Epithelial cell of esophagus (primary cell): ENCODE measurements at regions not wholly inside any gene's neighbourhood (a gene's known extent, or its start where the extent isn't known, plus 50 kb on each side); places are given as distances from the start of the nearest gene placed in this dataset.

Source experiments
- DNase-seq: peaks from one replicate; pipeline ENCODE4 v3.0.0; 2010; ENCODE audit warnings: low read depth
- H3K4me3 ChIP-seq: 2 replicates; pipeline ENCODE4 v1.5.1; 2011; ENCODE audit warnings: mild to moderate bottlenecking, low read length, control low read depth
- TF ChIP-seq, protein P1 (sequence below): IDR thresholded peaks from 2 replicates; pipeline ENCODE4 v1.5.1; 2011; ENCODE audit warnings: low read depth, mild to moderate bottlenecking, low read length, control low read depth, inconsistent platforms; ENCODE audit not compliant: insufficient read depth; ENCODE audit errors: missing control alignments

GRCh38 chr21:38668067-38668466, 137.7 kb upstream of the ETS2 start:
- no peak for DNase-seq
- no peak overlapping the region for H3K4me3 ChIP-seq
- TF ChIP-seq, protein P1, sequence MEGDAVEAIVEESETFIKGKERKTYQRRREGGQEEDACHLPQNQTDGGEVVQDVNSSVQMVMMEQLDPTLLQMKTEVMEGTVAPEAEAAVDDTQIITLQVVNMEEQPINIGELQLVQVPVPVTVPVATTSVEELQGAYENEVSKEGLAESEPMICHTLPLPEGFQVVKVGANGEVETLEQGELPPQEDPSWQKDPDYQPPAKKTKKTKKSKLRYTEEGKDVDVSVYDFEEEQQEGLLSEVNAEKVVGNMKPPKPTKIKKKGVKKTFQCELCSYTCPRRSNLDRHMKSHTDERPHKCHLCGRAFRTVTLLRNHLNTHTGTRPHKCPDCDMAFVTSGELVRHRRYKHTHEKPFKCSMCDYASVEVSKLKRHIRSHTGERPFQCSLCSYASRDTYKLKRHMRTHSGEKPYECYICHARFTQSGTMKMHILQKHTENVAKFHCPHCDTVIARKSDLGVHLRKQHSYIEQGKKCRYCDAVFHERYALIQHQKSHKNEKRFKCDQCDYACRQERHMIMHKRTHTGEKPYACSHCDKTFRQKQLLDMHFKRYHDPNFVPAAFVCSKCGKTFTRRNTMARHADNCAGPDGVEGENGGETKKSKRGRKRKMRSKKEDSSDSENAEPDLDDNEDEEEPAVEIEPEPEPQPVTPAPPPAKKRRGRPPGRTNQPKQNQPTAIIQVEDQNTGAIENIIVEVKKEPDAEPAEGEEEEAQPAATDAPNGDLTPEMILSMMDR = no peak

- TF ChIP-seq, protein P1 = no peak
- no peak for DNase-seq
- no peak overlapping the region for H3K4me3 ChIP-seq
Measured at GRCh38 chr21:38668541-38668940, 137.2 kb upstream of the ETS2 start.

GRCh38 chr21:38669186-38669585, 136.5 kb upstream of the ETS2 start:
- TF ChIP-seq, protein P1 = peak; percentile 70

DNA sequence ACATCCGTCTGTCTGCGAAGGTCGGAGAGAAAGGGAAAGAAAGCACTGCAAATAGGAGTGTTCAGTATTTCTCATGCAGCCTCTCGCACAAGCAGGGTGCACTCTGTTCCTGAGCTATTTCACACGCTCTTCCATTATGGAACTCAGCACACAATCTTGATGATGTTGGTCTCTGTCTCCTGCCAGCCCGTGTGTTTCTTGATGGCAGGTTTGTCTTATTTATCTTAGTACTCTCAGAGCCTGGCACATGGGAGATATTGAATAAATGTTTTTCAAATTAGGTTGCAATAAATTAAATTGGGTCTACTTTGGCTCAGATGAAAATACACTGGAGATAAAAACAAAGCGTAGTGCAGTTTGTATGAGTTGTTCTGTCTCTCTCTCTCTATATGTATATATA, 134.9 kb upstream of the ETS2 start:
- TF ChIP-seq, protein P1 = no peak
- H3K4me3 ChIP-seq = no peak overlapping the region
- DNase-seq = no peak

More at GRCh38 chr21:38669186-38669585, 136.5 kb upstream of the ETS2 start:
- peak; percentile 65 for DNase-seq
- H3K4me3 ChIP-seq = no peak overlapping the region

DNA sequence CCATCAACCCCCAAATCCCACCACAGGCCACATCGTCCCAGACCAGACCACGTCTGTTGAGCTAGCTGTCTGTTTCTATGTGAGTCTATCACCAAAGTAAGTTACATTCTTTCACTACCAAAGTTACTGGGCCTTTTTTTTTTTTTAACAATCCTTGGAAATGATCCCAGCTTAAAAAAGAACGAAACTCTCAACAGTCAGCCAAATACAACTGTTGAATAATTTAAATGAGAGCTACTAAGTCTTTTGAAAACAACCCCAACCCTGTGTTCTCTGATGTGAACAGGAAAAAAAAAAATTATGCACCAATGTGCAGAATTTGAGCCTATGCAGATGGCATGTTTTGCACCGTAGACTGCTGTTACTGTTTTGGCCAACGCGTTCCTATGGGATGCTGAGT, 134.0 kb upstream of the ETS2 start:
- no peak for DNase-seq
- TF ChIP-seq, protein P1 = no peak

GRCh38 chr21:38675182-38675824, 130.4 kb upstream of the ETS2 start:
- H3K4me3 ChIP-seq = no peak overlapping the region
- TF ChIP-seq, protein P1 = no peak
- DNase-seq = no peak

More for the DNA sequence above, 134.0 kb upstream of the ETS2 start:
- H3K4me3 ChIP-seq = no peak overlapping the region

DNA sequence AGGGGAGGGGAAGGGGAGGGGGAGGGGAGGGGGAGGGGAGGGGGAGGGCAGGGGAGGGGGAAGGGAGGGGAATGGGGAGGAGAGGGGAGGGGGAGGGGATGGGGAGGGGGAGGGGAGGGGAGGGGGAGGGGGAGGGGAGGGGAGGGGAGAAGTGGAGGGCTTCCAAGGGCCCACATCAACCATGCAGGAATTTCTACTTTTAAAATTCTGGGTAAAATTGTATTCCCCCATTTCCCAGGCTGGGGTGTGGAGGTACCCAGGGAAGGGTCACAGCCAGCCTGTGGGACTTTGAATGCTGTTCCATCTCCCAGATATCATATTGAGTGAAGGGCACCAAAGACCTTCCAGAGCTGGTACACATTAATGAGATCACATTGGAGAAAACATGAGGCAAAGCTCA, 126.9 kb upstream of the ETS2 start:
- DNase-seq = no peak
- H3K4me3 ChIP-seq = no peak overlapping the region
- TF ChIP-seq, protein P1 = no peak
